ENCODE measurements at regions not wholly inside any gene's neighbourhood (a gene's known extent, or its start where the extent isn't known, plus 50 kb on each side); places are given as distances from the start of the nearest gene placed in this dataset.

DNA sequence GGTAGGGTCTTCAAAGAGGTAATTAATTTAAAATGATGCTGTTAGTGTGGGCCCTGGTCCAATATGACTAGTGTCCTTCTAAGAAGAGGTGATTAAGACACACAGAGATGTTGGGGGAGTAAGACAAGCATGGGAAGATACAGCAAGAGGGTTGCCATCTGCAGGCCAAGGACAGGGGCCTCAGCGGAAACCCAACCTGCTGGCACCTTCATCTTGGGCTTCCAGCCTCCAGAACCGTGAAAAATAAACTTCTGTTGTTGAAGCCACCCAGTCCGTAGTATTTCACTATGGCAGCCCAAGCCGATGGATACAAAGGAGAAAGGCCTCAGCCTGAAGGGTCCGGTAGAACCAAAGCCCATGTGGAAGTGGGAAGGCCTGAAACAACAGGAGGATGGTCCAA lies 161.7 kb upstream of the UBE2E1 start:
- DNase-seq = no peak

DNA sequence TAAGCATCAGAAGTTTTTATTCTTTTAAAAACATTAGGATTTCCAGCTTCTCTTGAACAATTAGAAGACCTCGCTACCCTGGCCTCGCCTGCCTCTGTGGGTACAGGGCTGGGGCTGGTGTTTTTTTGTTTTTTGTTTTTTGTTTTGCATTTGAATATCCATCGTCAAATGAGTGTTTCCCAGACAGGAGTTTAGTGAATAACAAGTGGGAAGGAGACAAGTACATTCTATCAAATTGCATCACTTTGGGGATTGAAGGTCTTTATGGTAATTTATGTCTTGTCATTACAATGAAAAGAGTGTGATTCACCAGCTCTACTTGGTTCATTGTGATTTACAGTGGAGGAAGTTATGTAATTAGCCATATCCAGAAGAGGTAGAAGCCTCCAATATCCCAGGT lies 161.1 kb upstream of the UBE2E1 start:
- no peak for DNase-seq

DNA sequence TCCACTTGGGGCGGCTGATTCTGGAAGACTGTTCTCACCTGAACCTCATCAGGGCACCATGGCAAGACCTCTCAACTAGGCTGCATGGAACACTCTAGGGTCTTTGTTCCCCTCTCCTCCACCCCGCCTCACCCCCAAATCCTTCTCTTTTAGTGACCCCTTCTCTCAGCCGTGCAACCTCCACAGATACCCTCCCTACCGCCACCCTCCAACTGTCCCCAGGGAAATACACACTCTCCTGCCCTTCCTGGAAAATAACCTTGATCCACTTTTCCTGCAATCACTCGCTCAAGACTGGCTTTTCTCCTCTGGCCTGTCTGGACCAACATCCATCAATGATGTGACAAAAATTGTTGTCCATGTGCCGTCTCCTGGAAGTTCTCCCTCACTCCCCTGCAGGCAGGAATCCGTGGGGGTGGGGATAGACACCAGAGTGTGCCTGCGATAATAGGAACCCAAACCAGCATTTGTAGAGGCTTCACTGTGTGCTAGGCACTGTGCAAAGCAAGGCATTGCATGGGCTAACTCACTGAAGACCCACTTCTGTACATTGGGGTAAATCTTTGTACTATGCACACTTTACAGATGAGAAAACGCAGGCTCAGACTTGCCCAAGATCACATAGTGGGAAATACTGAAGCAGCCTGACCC lies 160.1 kb upstream of the UBE2E1 start:
- DNase-seq = no peak

DNA sequence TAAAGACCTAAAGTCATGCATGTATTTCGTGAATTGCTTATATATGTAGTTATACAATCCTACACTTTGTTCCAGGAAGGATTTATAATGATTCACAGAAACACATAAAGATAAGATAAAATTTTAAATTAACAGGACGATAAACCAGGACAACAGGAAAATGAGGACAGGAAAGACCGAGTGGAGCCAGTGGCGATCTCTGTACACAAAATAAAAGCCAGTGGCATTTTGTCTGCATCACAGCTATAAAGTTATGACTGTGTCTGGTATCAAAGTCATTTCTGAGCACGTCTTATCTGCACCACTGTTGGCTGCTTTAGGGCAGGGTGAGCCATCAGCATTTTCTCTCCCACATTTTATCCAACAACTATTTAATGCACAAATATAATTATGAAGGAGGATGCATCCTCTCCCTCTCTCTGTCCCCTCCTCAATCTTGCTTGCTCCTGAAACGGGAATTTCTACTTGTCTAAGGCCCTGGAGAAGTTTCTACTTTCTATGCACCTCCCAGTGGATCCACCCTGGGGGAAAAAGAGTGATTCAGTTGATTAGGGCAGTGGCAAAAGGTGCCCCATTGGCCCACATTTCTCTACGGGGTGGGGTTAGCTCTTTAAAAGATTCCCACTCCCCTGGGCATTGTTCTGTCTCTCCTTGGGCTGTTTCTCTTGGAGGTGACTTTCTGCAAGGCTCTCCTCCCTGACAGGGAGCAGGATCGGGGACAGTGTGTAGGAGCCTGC lies 159.4 kb upstream of the UBE2E1 start:
- no peak for DNase-seq

DNA sequence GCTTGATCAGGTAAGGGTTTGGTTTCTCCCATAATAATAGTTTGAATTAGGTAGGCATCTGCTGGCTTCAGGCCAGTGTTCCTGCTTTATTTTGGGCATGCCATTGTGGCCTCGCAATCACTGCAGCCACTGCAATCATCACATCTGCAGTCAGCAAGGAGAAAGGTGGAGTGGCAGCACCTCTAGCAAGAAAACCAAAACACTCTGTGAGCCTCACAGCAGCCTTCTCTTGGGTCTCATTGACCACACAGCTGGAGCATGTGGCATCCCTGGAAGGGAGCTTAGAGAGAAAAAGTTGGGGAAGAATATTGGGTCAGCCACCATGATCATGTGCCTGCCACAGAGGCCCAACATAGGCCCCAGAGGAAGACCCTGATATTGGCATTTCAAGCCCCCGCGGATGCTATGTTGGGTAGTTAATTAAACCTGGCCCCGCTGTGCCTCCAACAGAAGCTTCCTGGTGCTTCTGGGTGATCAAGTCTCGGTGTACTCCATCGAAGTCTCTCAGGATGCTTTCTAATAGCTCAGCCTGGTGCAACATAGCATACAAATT lies 158.0 kb upstream of the UBE2E1 start:
- DNase-seq = no peak

DNA sequence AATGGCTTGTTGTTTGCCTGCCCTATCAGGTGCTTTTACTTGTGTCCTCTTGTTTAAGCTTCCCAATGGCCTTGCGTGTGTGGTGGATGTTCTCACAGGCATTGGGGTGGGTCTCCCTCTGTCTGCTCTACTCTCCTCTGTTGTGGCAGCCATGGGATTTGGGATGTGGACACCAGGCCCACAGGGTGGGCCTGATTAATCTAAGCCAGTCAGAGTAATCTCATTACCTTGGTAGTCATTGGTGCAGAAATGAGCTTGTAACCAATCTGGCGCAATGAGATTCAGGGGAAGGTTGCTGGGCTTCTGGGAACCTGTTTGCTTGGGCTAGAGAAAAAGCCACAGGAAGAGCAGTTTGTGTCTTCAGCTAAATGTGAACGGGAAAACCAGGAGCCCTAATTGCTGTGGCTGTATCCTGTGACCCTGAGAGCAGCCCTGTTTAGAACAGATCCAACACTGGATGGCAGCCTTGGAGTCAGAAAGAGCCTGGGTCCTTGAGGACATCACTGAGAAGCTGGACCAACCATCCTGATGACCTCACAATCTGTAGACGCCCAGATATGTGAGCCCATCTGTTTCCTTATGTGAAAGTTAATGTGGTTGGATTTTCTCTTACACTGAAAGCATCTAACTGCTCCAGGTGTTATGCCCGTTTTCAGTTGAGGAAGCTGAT lies 157.3 kb upstream of the UBE2E1 start:
- no peak for DNase-seq

DNA sequence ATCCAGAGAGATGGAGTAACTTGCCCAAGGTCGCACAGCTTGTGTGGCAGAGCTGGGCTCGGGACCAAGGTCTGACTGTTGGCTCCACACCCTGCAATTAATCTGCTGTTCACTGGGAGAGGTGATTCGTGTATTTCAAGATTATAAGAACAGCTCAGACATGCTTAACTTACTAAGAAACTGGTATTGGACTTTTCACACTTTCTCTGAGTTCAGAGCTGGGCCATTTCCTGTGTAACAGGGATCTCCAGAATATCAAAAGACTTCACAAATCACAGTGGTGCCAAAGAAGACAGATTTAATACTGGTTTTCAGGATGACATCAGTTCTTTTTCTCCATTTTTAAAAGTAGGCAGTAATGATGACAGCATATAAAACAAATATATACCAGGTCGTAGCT lies 156.8 kb upstream of the UBE2E1 start:
- DNase-seq = no peak

DNA sequence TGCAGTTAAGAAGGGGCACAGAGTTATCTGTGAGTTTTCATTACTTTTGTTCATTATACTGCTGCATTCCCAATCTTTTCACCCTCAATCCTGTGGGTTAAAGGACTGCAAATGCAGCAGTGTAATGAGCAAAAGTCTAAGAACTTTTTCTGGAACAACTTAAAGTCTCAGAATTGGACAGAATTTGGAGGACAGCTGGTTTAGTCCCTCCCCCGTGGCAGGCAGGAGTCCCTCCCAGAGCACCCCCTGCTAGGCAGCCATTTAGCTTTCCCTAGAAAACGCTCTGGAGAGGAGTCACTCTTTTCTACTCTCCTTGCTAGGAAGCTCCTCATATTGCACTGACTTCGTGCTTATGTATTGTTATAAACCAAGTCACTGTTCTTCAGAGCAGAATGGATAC lies 156.3 kb upstream of the UBE2E1 start:
- DNase-seq = no peak

DNA sequence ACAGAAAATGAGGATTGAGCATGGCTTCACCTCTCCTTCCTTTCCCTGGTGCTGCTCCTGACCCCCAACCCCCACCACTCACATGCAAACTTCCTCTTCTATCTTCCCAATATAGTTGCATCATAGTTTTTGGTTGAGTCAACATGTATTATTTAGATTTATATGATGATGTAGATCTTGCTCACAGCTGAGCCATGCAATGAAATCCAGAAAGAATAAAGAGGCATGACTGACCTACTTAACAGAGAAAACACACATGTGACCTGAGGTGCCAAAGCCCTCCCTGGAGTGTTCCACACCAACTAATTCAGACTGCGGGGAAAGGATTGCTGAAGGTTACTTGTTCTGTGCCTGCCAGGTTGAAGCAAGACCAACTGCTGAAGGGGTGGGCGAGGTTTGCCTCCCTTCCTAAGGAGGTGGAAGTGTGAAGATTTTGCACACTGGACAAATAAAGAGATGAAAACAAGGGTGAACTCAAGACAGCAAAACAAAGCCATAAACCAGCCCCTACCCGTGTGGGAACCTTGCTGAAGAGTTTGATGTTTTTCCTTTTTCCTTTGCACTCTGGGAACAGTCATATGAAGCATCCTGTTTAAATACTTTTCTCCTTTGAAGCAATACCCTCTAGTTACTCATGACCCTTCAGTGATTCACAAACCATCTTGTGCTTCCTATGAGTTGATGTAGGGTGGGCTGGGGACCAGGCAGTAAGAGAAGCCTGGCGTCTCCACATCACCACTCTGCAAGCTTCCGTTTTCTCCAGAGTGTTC lies 155.2 kb upstream of the UBE2E1 start:
- no peak for DNase-seq

DNA sequence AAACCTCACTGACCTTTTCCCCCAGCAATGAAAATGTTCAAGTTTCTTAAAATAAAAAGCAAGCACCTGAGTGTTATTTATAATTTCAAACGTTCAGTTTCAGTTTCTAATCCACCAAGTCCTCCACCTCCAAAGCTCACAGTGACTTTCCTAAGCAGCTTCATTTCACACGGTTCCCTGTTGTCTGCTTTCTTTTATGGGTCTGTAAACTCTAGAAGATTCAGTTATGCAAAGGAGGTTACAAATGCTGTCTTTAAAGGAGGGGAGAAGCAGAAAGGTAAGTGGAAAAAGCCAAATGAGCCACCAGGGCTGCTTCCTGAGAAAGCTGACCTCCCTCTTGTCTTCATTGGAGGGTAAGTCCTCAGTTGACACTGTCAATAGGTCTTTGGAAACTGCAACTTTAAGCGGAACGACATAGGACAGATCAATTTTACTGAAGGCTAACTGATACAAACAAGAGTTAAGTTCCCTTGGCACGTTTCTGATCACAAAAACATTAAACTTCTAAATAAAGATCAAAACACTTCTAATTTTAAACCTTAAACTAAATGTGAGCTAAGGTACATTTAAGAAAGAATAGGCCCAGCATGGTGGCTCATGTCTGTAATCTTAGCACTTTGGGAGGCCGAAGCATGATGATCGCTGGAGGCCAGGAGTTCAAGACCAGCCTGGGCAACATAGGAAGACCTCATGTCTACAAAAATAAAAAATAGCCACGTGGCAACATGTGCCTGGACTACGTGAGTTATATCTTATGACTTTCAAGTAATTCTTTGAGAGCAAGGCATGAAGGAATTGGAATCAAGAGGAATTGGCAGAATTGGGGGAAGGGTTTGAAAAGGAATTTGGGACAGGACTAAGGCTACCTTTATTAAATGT lies 151.9 kb upstream of the UBE2E1 start:
- no peak for DNase-seq

DNA sequence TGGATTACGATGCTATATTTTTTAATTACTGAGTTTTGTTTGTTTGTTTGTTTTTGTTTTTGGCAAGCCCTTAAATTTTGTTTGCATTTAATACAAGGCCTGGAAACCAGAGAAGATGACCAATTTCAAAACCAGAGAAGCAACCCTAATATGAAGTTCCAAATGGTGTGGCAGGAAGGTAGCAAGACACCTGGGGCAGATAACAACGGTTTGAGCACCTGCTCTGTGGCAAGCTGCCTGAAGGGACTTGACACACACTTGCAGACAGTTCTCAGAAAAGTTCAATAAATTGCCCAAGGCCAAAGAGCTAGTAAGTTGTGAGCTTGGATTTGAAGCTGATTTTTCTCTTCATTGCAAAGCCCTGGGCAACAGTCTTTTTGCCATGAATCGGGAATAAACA lies 151.2 kb upstream of the UBE2E1 start:
- no peak for DNase-seq

DNA sequence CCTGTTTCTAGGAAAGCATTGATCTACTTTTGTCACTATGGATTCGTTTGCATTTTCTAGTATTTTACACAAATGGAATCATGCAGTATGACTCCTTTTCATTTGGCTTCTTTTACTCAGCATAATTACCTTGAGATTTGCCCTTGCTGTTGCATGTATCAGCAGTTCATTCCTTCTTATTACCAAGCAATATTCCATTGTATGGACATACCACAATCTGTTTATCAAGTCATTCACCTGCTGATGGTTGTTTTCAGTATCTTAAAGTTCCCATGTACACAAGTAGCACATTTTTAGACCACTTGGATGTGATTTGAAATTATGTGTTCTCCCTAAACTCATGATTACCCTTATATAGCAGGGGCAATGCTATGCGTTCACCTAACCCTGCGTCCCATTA lies 150.0 kb upstream of the UBE2E1 start:
- no peak for DNase-seq

DNA sequence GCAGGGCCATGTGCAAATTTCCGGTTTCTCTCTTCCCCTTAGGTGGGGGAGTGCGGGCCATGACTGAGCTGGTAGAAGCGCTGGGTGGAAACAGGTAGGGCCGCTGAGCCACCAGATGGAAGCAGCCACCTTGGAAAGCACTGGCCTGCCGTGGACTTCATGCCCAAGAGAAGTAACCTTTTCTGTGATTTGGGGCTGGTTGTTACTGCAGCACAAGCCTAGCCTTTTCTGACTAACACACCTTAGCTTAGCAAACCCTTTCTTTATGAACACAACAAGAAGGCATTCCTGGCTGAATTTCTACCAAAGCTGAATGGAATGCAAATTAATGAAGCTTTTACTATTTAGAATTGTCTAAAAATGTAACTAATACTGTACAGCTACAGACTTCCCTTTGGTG lies 149.6 kb upstream of the UBE2E1 start:
- DNase-seq = no peak

DNA sequence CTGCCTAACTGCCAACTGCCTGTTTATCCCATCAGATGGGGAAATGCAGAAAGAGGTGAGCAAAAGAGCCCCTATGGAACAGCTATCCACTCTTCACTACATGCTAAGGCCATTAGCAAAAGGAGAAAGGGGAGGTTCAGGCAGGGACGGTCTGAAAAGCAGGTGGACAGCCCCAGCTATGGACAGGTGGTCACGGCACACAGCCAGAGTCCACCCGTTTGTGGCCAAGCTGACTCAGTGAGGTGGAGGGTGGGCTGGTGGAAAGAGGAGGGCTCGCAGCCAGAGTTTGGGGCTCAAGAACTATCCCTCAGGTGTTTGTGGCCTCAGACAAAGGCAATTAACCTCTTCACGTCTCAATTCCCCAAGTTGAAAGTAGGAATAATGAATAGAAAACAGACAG lies 148.9 kb upstream of the UBE2E1 start:
- no peak for DNase-seq

DNA sequence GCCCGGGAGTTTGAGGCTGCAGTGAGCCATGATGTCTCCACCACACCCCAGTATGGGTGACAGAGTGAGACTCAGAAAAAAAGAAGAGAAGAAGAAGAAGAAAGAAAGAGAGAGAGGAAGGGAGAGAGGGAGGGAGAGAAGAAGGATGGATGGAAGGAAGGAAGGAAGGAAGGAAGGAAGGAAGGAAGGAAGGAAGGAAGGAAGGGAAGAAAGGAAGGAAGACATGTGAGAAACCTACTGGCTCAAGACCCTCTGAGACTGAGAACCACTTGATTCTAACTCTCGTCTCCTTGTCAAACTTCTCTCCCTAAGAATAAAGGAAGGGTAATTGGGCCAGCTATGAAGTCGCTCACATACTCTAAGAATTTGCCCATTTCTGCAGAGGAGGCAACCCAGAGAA lies 148.1 kb upstream of the UBE2E1 start:
- no peak for DNase-seq

DNA sequence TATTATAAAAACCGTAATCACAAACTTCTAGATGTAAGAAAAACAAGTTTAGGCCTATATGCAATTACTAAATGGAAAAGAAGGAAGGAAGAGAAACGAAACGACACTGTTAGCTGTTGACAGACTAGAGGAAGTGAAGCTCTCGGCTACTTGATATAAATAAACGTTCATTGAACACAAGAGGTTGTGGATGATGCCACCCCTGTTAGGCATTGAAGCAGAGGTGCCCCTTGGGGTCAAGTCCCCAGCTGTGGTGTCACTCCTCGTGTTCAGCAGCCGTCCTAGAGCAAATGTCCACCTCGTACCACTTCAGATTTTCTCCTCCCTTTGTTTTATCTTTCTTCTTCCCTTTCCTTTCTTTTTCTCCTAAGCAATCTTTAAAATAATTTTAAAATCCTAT lies 146.5 kb upstream of the UBE2E1 start:
- DNase-seq = no peak

DNA sequence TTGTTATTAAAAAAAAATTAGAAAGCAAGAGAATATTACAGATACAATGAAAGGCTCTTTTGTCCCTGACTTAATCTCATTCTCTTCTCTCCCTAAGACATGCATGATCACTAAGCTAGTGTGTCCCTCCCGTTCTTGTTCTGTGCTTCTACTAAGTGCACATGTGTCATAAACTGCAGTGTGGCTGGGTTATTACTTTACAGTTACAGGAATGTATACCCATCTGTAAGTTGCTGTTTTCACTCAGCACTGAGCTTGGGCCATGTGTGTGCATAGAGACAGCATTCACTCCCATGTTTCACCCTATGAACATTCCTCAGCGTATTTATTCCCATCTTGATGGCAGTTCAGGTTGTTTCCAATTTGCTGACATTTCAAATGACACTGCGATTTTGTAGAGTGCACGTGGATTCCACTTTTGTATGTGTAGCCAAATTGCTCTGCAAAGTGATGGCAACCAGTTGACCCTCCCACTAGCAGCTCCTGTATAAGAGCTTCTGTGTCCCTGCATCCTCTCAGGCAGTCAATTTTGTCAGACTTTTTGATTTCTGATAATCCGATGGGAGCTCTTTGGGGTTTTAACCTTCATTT lies 145.8 kb upstream of the UBE2E1 start:
- no peak for DNase-seq

DNA sequence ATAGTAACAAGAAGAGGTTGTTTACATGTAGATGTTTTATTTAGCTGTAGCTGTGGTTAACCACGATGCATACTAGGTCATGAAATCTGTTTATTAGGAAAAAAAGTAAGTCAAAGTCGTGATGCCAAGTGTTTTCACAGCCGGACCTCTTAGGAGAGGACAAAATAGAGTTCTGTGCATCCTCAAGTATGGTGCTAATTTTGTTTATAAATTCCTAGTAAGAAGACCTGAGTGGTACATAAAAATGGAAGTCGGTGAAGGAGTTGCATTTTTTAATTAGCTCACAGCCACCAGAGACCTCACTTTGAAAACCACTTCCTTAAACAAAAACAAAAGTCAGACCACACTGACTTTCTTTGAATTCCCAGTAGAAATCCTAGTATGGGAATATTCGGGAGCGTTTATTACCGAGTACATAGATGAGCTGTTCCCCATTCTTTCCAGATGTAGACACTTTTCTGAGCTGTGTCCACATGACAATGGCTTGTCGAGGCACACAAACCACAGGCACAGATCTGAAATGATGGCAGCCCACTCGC lies 143.6 kb upstream of the UBE2E1 start:
- no peak for DNase-seq

DNA sequence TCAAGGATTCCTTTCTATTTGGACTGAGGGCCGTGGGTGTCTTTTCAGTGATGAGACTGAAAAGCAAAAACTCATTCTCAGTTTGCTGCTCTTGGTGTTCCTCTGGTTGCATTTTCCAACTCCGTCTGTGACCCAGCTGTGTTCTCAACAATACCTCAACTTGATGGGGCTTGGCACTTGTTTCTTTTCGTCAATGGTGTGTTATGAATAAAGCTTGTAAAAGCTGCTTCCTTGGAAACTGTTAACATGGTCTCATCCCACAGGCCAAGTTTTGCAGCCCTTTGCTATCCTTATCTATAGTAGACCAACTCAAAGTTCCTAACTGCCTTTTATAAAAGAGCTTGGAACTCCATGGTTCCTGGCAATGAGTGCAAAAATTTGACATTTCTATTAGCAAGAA lies 142.5 kb upstream of the UBE2E1 start:
- DNase-seq = no peak

DNA sequence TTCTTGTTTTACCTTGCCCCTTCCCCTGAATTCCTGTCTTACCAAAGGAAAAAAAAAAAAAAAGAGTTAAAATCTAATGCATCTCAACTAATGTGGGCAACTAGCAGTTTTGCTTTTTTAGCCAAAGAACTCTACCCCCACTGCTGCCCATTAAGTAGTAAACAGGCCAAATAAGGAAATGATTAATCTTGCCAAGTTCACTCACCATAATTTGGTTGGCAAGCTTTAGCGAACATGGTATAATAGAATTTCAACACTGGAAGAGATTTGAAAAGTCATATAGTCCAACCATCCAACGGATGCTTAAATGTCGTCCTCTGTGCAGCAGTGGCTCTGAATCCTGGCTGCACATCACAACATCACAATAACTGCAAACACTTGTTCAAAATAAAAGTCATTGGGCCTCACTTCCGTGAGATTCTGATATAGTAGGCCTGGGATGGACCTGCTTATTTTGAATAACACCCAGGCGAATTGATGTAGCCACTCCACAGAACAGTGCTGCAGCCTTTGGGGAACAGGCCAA lies 142.0 kb upstream of the UBE2E1 start:
- DNase-seq = no peak

DNA sequence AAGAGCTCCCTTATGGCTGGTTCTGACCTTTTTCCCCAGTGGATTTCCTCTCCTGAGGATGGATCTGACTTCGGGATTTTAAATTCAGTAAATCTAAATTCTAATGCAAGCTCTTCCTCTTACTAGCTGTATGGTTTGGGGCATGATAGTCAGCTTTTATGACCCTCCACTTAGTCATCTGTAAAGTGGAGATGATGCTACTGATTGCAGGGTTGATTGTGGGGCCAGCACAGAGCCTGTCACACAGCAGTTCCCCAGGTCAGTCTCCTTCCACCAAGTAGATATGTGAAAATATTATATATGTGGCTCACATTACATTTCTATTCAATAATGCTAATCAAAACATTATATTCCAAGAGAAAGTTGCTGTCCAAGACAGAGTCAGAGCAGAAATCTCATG lies 141.3 kb upstream of the UBE2E1 start:
- no peak for DNase-seq
